ENCODE measurements at regions not wholly inside any gene's neighbourhood (a gene's known extent, or its start where the extent isn't known, plus 50 kb on each side); places are given as distances from the start of the nearest gene placed in this dataset.

DNA sequence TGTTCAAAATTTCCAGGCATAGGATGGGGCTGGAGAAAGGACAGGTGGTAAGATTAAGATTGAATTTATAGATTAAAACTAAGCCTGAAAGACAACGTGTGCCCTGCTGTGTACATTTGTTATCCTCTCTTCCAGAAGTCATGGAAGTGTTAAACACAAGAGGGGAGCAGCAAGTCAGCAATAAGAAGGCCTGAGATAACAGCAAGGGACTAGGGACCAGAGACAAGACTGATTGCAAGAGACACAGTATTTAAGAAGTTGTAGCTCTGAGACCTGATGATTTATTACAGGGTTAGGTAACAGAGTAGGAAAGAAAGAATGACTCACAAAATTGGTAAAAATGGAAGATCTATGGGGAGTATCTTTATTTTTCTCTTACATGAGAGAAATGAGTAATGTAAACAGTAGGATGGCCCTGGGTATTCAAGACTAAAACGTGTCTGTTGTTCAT is 55.7 kb upstream of the COL1A2 start:
- ChIA-PET CTCF (no interaction called here), POLR2A (no interaction called here)
- peak in 2 of 3 donors; percentile 1 to 2 for DNase-seq
- Histone ChIP-seq H3K9me3 (ENCODE audit: control extremely low read depth in 1 of 5, control insufficient read depth in 4 of 5, insufficient read depth in 2 of 5, low read depth in 1 of 5, low read length in 4 of 5) (no peaks in the 10 kb centered on the region), H3K36me3 (ENCODE audit: control insufficient read depth in 4 of 4, insufficient read depth in 4 of 4, low read length in 3 of 4) (no peaks in the 10 kb centered on the region), H3K27ac (ENCODE audit: insufficient read depth in 1 of 2, low read depth in 1 of 2, low read length in 2 of 2, poor library complexity in 1 of 2, severe bottlenecking in 2 of 2) (no peak overlapping the region), H3K4me1 (ENCODE audit: control extremely low read depth in 1 of 4, control insufficient read depth in 4 of 4, insufficient read depth in 4 of 4, low read length in 3 of 4) (no peaks in the 10 kb centered on the region), H3K27me3 (replicated peaks in 2 of 5; ENCODE audit: control insufficient read depth in 4 of 5, insufficient read depth in 5 of 5, low read length in 4 of 5) (no peaks in the 10 kb centered on the region), H3K4me3 (ENCODE audit: control insufficient read depth in 1 of 7, extremely low read depth in 1 of 7, insufficient read depth in 4 of 7, low read depth in 2 of 7, low read length in 6 of 7) (no peak overlapping the region)
- WGBS (ENCODE audit: insufficient coverage) = 88% methylated on average over 1 of the region's 2 CpGs

GRCh38 chr7:94344826-94345225 is 49.9 kb upstream of the COL1A2 start:
- H3K36me3 ChIP-seq (ENCODE audit: control insufficient read depth in 4 of 4, insufficient read depth in 4 of 4, low read length in 3 of 4) = no peaks in the 10 kb centered on the region
- no peaks in the 10 kb centered on the region for H3K4me1 ChIP-seq (ENCODE audit: control extremely low read depth in 1 of 4, control insufficient read depth in 4 of 4, insufficient read depth in 4 of 4, low read length in 3 of 4)
- POLR2A ChIA-PET = no interaction called here
- DNase-seq = no peak
- CTCF ChIA-PET = no interaction called here
- no peak overlapping the region for H3K4me3 ChIP-seq (ENCODE audit: control insufficient read depth in 1 of 7, extremely low read depth in 1 of 7, insufficient read depth in 4 of 7, low read depth in 2 of 7, low read length in 6 of 7)
- no peaks in the 10 kb centered on the region for H3K27me3 ChIP-seq (replicated peaks in 2 of 5; ENCODE audit: control insufficient read depth in 4 of 5, insufficient read depth in 5 of 5, low read length in 4 of 5)
- peaks cover 0 to 1% (median 0%) of the 10 kb centered on the region in 5 experiments for H3K9me3 ChIP-seq (ENCODE audit: control extremely low read depth in 1 of 5, control insufficient read depth in 4 of 5, insufficient read depth in 2 of 5, low read depth in 1 of 5, low read length in 4 of 5)
- WGBS (ENCODE audit: insufficient coverage) = no CpG with 5 or more reads among the region's 1 CpG
- no peak overlapping the region for H3K27ac ChIP-seq (ENCODE audit: insufficient read depth in 1 of 2, low read depth in 1 of 2, low read length in 2 of 2, poor library complexity in 1 of 2, severe bottlenecking in 2 of 2)

All from common myeloid progenitor, CD34-positive (primary cell).